SK-N-SH (cell line): ENCODE measurements at regions not wholly inside any gene's neighbourhood (a gene's known extent, or its start where the extent isn't known, plus 50 kb on each side); places are given as distances from the start of the nearest gene placed in this dataset.

Source experiments
- CTCF ChIA-PET: fragments of 300-600, 350-600 bp; formaldehyde crosslinking; extraction: SDS; loops from one replicate; lab custom pipeline; 2021; lab: Yijun Ruan, JAX
- POLR2A ChIA-PET: fragments of 350-600 bp; sonication (Branson Sonifier 250); formaldehyde crosslinking; extraction: SDS; loops from one replicate; lab custom pipeline; 2020; ENCODE audit warnings: antibody characterized with exemption, inconsistent platforms; lab: Yijun Ruan, JAX
- DNase-seq: peaks from one replicate; pipeline ENCODE4 v3.0.0; 2012
- H2AFZ ChIP-seq: fragments of 200-600 bp; sonication (generic); 2 replicates; pipeline ENCODE4 v1.8.1; 2016; ENCODE audit warnings: antibody characterized with exemption, mild to moderate bottlenecking, low read depth
- H3F3A ChIP-seq: fragments of 200-600 bp; sonication (generic); replicated peaks from 2 replicates; pipeline ENCODE3; 2016; ENCODE audit warnings: antibody characterized with exemption, mild to moderate bottlenecking; ENCODE audit not compliant: insufficient read depth
- H3K27ac ChIP-seq, 2 experiments: fragments of 200-500 bp in 1 of 2; fragments of 200-600 bp in 1 of 2; sonication (Bioruptor generic) in 1 of 2; sonication (generic), shearing (Covaris generic) in 1 of 2; 2 replicates each; pipeline versions ENCODE4 v1.5.1 to v1.6.1; 2014 to 2016; ENCODE audit warnings: low read depth in 2 of 2, inconsistent platforms in 1 of 2, low read length in 1 of 2, mild to moderate bottlenecking in 1 of 2, mixed read lengths in 1 of 2
- H3K27me3 ChIP-seq: fragments of 200-600 bp; sonication (generic), shearing (Covaris generic); 2 replicates; pipeline ENCODE4 v1.6.1; 2016; ENCODE audit warnings: mixed run types; ENCODE audit not compliant: insufficient read depth
- H3K36me3 ChIP-seq, 2 experiments: fragments of 200-500 bp in 1 of 2; fragments of 200-600 bp in 1 of 2; sonication (Bioruptor generic) in 1 of 2; sonication (generic) in 1 of 2; replicated peaks in 1 of 2; 2 replicates each; pipeline versions ENCODE3 to v1.5.1; 2014 to 2016; ENCODE audit warnings: low read length in 1 of 2, mild to moderate bottlenecking in 1 of 2; ENCODE audit not compliant: insufficient read depth in 2 of 2, control insufficient read depth in 1 of 2
- H3K4me1 ChIP-seq, 2 experiments: fragments of 200-500 bp in 1 of 2; fragments of 200-600 bp in 1 of 2; sonication (Bioruptor generic) in 1 of 2; sonication (generic), shearing (Covaris generic) in 1 of 2; 2 replicates each; pipeline versions ENCODE4 v1.5.1 to v1.6.1; 2014 to 2016; ENCODE audit warnings: low read depth in 1 of 2, low read length in 1 of 2, mixed run types in 1 of 2; ENCODE audit not compliant: insufficient read depth in 2 of 2, control insufficient read depth in 1 of 2
- H3K4me2 ChIP-seq: fragments of 200-600 bp; sonication (generic), shearing (Covaris generic); 2 replicates; pipeline ENCODE4 v1.6.1; 2017; ENCODE audit warnings: mixed run types
- H3K4me3 ChIP-seq, 2 experiments: fragments of 200-500 bp in 1 of 2; fragments of 200-600 bp in 1 of 2; sonication (Bioruptor generic) in 1 of 2; sonication (generic), shearing (Covaris generic) in 1 of 2; 2 replicates each; pipeline versions ENCODE4 v1.5.1 to v1.8.1; 2014 to 2016; ENCODE audit warnings: low read depth in 2 of 2, inconsistent platforms in 1 of 2, low read length in 1 of 2, mild to moderate bottlenecking in 1 of 2, mixed read lengths in 1 of 2, moderate library complexity in 1 of 2
- H3K79me2 ChIP-seq: fragments of 200-600 bp; sonication (generic); 2 replicates; pipeline ENCODE4 v1.8.1; 2017; ENCODE audit warnings: mild to moderate bottlenecking; ENCODE audit not compliant: insufficient read depth
- H3K9ac ChIP-seq: fragments of 200-600 bp; sonication (generic); 2 replicates; pipeline ENCODE4 v1.6.1; 2017; ENCODE audit warnings: mixed run types
- H3K9me2 ChIP-seq: fragments of 200-600 bp; sonication (generic); 2 replicates; pipeline ENCODE4 v1.6.1; 2017; ENCODE audit warnings: mixed run types
- H3K9me3 ChIP-seq: fragments of 200-600 bp; sonication (generic); 2 replicates; pipeline ENCODE4 v1.6.1; 2017; ENCODE audit warnings: mixed run types, mild to moderate bottlenecking, moderate library complexity
- H4K20me1 ChIP-seq: fragments of 200-600 bp; sonication (generic); 2 replicates; pipeline ENCODE4 v1.6.1; 2017; ENCODE audit warnings: mild to moderate bottlenecking, mixed run types; ENCODE audit not compliant: insufficient read depth
- FOSL2 ChIP-seq: IDR thresholded peaks from 2 replicates; pipeline ENCODE4 v1.4.0; 2012; ENCODE audit warnings: low read depth, mild to moderate bottlenecking, moderate library complexity, borderline replicate concordance
- GATA2 ChIP-seq: sonication (generic); formaldehyde crosslinking; IDR thresholded peaks from 2 replicates; pipeline ENCODE4 v1.5.0; 2020; ENCODE audit warnings: mild to moderate bottlenecking, missing genetic modification reagents
- JUND ChIP-seq: IDR thresholded peaks from 2 replicates; pipeline ENCODE4 v1.4.0; 2012
- NFIC ChIP-seq: IDR thresholded peaks from 2 replicates; pipeline ENCODE4 v1.4.0; 2012; ENCODE audit warnings: borderline replicate concordance
- TEAD4 ChIP-seq: IDR thresholded peaks from 2 replicates; pipeline ENCODE4 v1.4.0; 2012; ENCODE audit warnings: mild to moderate bottlenecking, borderline replicate concordance; ENCODE audit not compliant: insufficient read depth
- WGBS: methylation state at CpG from one replicate; pipeline ENCODE4 v1.1.6; 2017; ENCODE audit warnings: low lambda C conversion rate; 5-methylcytosine and 5-hydroxymethylcytosine counted together
- TF ChIP-seq, protein P1 (sequence below): IDR thresholded peaks from 2 replicates; pipeline ENCODE4 v1.6.1; 2012; ENCODE audit warnings: mild to moderate bottlenecking, low read depth, low read length, moderate library complexity
- TF ChIP-seq, protein P2 (sequence below): IDR thresholded peaks from 2 replicates; pipeline ENCODE4 v1.4.0; 2012; ENCODE audit warnings: low read depth, borderline replicate concordance

DNA sequence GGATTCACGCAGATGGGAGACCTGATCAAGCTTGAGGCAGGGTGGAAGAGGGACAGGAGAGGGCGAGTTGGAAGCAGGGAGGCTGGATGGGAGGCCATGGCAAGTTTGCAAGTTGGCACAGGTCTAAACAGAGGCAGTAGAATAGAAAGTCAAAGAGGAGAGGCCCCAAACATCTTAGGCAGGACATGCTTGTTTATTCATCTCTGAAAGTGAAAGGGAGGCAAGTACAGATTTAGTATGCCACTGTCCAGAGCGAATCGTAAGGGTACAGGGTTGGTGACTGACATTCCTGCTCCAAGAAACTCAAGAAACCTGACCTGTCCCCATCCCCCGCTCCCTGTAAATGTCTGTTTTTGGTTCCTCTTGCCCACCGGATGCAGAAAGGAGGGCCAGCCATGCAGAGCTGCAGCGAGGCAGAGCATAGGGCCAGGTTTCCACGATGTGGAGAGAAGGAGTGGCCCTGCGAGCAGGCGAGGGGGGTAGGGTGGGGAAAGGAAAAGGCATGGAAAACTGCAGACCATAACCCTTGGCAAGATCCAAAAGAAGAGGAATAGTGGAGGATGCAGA is 96.2 kb upstream of the BOD1 start (continued):
- TF ChIP-seq, protein P1, sequence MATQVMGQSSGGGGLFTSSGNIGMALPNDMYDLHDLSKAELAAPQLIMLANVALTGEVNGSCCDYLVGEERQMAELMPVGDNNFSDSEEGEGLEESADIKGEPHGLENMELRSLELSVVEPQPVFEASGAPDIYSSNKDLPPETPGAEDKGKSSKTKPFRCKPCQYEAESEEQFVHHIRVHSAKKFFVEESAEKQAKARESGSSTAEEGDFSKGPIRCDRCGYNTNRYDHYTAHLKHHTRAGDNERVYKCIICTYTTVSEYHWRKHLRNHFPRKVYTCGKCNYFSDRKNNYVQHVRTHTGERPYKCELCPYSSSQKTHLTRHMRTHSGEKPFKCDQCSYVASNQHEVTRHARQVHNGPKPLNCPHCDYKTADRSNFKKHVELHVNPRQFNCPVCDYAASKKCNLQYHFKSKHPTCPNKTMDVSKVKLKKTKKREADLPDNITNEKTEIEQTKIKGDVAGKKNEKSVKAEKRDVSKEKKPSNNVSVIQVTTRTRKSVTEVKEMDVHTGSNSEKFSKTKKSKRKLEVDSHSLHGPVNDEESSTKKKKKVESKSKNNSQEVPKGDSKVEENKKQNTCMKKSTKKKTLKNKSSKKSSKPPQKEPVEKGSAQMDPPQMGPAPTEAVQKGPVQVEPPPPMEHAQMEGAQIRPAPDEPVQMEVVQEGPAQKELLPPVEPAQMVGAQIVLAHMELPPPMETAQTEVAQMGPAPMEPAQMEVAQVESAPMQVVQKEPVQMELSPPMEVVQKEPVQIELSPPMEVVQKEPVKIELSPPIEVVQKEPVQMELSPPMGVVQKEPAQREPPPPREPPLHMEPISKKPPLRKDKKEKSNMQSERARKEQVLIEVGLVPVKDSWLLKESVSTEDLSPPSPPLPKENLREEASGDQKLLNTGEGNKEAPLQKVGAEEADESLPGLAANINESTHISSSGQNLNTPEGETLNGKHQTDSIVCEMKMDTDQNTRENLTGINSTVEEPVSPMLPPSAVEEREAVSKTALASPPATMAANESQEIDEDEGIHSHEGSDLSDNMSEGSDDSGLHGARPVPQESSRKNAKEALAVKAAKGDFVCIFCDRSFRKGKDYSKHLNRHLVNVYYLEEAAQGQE, result no peak
- TF ChIP-seq, protein P2, sequence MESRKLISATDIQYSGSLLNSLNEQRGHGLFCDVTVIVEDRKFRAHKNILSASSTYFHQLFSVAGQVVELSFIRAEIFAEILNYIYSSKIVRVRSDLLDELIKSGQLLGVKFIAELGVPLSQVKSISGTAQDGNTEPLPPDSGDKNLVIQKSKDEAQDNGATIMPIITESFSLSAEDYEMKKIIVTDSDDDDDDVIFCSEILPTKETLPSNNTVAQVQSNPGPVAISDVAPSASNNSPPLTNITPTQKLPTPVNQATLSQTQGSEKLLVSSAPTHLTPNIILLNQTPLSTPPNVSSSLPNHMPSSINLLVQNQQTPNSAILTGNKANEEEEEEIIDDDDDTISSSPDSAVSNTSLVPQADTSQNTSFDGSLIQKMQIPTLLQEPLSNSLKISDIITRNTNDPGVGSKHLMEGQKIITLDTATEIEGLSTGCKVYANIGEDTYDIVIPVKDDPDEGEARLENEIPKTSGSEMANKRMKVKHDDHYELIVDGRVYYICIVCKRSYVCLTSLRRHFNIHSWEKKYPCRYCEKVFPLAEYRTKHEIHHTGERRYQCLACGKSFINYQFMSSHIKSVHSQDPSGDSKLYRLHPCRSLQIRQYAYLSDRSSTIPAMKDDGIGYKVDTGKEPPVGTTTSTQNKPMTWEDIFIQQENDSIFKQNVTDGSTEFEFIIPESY, result no peak

DNA sequence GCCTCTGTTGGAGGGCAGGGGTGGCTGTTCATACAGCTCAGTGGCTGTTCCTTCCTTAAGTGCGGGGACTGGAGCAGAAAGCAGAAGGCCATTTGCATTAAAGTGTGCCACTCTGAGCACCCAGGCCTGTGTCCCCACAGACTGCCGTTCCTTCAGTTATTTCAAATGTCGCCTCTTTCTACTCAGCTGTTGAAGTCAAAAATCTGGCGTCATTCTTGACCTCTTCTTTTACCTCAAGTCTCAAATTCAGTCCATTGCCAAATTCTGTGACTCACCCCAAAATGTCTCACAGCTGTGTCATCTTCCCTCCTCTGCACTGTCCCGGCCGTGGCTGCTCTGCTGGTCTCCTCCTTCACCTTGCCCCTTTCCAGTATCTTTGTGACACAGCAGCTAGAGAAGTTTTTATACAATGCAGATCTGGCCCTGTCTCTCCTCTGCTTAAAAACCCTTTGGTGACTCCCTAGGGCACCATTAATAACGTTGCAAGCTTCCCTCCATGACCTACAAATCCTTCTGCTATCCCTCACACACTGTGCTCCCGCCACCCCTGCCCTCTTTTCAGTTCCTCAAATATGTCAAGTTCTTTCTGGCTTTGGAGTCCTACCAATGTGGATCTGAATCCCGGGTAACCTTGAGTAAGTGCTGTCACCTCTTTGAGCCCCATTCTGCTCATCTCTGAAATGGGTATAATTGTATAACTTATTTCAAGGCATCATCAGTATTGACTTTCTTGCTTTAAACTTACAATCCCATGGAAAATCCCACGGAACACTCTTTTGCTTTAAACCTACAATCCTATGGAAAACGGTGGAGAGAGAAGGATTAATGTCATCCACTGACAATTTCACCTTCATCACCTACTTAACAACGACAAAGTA is 98.3 kb upstream of the BOD1 start:
- Histone ChIP-seq H2AFZ (peak overlapping the region; percentile 13; the same call in 1 of the 2 replicates), H3K4me2 (no peak overlapping the region), H3K36me3 (no peaks in the 10 kb centered on the region), H3K79me2 (no peaks in the 10 kb centered on the region), H3F3A (no peaks in the 10 kb centered on the region), H3K27ac (no peak overlapping the region), H3K27me3 (no peaks in the 10 kb centered on the region), H3K4me1 (peaks cover 0 to 24% of the 10 kb centered on the region in 2 experiments; a peak in 2 of 4 replicates), H3K9me3 (no peaks in the 10 kb centered on the region), H3K9me2 (no peaks in the 10 kb centered on the region), H4K20me1 (no peaks in the 10 kb centered on the region), H3K9ac (no peak overlapping the region), H3K4me3 (no peak overlapping the region)
- whole genome bisulfite sequencing, result 55% methylated on average over 12 of the region's 12 CpGs
- ChIA-PET CTCF (interaction anchor here (1.5 kb wide), 1 partner anchor 13 kb away, joined by 3 read pairs; no protein-coding TSS in a partner anchor), POLR2A (no interaction called here)
- no peak for DNase-seq
- peak; percentile 61 for TF ChIP-seq FOSL2
- TF ChIP-seq JUND, result peak; percentile 32; the same call in 1 of the 2 replicates
- TF ChIP-seq TEAD4, result no peak
- TF ChIP-seq NFIC, result peak; percentile 43; the same call in 1 of the 2 replicates

DNA sequence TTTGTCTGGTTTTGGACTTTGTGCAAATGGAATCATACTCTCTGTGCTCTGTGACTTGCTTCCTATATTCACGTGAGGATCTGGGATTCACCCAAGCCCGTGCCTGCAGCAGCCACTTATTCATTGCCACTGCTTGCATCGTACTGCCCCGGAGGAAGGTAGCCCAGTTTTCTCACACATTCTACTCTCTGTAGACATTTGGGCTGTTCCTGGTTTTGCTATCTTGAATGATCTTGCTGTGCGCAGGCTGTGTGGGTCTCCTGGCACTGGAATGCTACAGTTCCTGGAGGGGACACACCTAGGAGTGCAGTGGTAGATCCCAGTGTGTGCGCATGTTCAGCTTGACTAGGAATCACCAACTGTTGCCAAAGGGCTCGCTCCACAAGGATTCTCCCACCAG is 99.2 kb upstream of the BOD1 start:
- TF ChIP-seq GATA2 (CRISPR knock-in tag), result peak; percentile 69
- TF ChIP-seq FOSL2, result no peak
- no peaks in the 10 kb centered on the region for H3K36me3 ChIP-seq
- no peaks in the 10 kb centered on the region for H3F3A ChIP-seq
- no peak overlapping the region for H3K9ac ChIP-seq
- H3K4me3 ChIP-seq, result no peak overlapping the region
- H3K27ac ChIP-seq, result no peak overlapping the region
- H3K4me2 ChIP-seq, result no peak overlapping the region
- H4K20me1 ChIP-seq, result no peaks in the 10 kb centered on the region
- H3K27me3 ChIP-seq, result no peaks in the 10 kb centered on the region
- ChIA-PET POLR2A (no interaction called here), CTCF (interaction anchor here (0.9 to 1.5 kb wide), 2 partner anchors 13 to 257 kb away, joined by 3 read pairs; no protein-coding TSS in a partner anchor)
- H3K9me2 ChIP-seq, result no peaks in the 10 kb centered on the region
- no peaks in the 10 kb centered on the region for H3K79me2 ChIP-seq
- DNase-seq, result no peak
- 72% methylated on average over 6 of the region's 7 CpGs for WGBS
- H3K9me3 ChIP-seq, result no peaks in the 10 kb centered on the region
- peaks cover 0 to 32% of the 10 kb centered on the region in 2 experiments; a peak in 2 of 4 replicates for H3K4me1 ChIP-seq
- no peak overlapping the region for H2AFZ ChIP-seq
